ENCODE measurements at regions not wholly inside any gene's neighbourhood (a gene's known extent, or its start where the extent isn't known, plus 50 kb on each side); places are given as distances from the start of the nearest gene placed in this dataset.

DNA sequence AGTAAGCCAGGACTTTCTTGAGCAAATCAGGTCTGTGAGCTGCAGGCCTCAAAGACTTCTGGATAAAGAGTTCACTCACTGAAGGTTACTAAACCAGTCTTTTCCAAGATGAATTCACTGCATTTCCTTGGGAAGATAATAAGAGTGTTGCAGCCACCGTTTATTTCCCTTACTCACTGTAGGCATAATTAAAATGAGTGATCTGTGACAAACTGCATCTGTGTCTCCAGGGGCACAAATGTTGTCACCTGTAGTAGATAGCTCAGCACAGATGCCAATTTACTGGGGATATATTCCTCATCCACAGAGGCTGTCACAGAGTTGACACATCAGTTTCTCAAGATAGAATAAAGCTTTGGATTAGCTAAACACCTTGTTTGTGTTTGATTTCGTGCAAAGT is 580.2 kb downstream of the SPRY1 start:
- no peaks in the 10 kb centered on the region for H3K27me3 ChIP-seq
- no peak for DNase-seq (ENCODE audit: low spot score in 2 of 2)
- H3K27ac ChIP-seq: no peak overlapping the region
- WGBS: 61% methylated on average over 2 of the region's 2 CpGs
- TF ChIP-seq POLR2AphosphoS5 (IDR thresholded peaks at IDR 0.05): no peak
- TF ChIP-seq CTCF (IDR thresholded peaks at IDR 0.05): no peak
- no peak for TF ChIP-seq EP300 (IDR thresholded peaks at IDR 0.05)
- TF ChIP-seq POLR2A (IDR thresholded peaks at IDR 0.05): no peak
- peaks cover 24% of the 10 kb centered on the region for H3K4me1 ChIP-seq
- H3K36me3 ChIP-seq: no peaks in the 10 kb centered on the region
- H3K4me3 ChIP-seq: no peak overlapping the region
- no peaks in the 10 kb centered on the region for H3K9me3 ChIP-seq

DNA sequence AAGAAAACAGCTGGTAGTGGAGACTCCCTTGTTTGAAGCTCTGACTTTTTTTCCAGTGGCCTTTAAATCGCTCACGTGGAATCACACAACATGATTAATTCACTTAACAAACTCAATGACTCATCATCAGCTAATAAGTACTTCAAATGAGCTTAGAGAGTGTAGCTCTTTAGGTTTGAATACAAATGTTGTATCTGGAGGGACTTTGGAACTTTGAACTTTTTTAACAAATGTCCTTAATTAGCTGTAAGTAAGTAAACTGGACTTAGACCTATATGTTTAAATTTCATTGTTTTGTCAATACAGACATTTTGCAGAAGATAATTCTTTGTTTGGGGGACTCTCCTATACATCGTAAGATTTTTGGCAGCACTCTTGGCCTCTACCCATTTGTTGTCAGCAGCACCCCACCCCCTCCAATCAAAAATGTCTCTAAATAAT is 581.1 kb downstream of the SPRY1 start:
- no peaks in the 10 kb centered on the region for H3K36me3 ChIP-seq
- DNase-seq (ENCODE audit: low spot score in 2 of 2): no peak
- H3K4me1 ChIP-seq: peaks cover 24% of the 10 kb centered on the region
- H3K27ac ChIP-seq: peak overlapping the region; percentile 11
- no peak overlapping the region for H3K4me3 ChIP-seq
- no peak for TF ChIP-seq EP300 (IDR thresholded peaks at IDR 0.05)
- TF ChIP-seq POLR2A (IDR thresholded peaks at IDR 0.05): no peak
- TF ChIP-seq POLR2AphosphoS5 (IDR thresholded peaks at IDR 0.05): no peak
- no peak for TF ChIP-seq CTCF (IDR thresholded peaks at IDR 0.05)
- 50% methylated on average over 3 of the region's 3 CpGs for WGBS
- no peaks in the 10 kb centered on the region for H3K27me3 ChIP-seq
- no peaks in the 10 kb centered on the region for H3K9me3 ChIP-seq

DNA sequence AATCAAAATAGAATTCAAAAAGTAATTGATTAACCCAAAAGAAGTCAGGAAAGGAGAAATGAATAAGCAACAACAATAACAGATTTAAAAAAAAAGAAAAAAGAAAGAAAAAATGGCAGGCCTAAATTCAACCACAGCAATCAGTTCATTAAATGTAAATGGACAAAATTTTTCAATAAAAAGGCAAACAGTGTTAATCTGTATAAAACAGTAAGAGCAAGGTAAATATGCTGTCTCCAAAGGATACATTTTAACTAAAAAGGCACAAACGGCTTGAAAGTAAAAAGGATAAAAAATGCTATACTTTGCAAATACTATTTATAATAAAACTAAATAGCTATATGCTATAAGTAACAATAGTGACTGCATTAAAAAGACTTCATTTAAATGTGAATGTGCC is 582.0 kb downstream of the SPRY1 start:
- Histone ChIP-seq H3K4me3 (no peak overlapping the region), H3K36me3 (no peaks in the 10 kb centered on the region), H3K27ac (no peak overlapping the region), H3K9me3 (no peaks in the 10 kb centered on the region), H3K27me3 (no peaks in the 10 kb centered on the region), H3K4me1 (peaks cover 24% of the 10 kb centered on the region)
- no peak for TF ChIP-seq POLR2A (IDR thresholded peaks at IDR 0.05)
- TF ChIP-seq EP300 (IDR thresholded peaks at IDR 0.05): no peak
- no peak for TF ChIP-seq POLR2AphosphoS5 (IDR thresholded peaks at IDR 0.05)
- no peak for TF ChIP-seq CTCF (IDR thresholded peaks at IDR 0.05)
- WGBS: 94% methylated on average over 1 of the region's 1 CpG
- no peak for DNase-seq (ENCODE audit: low spot score in 2 of 2)

DNA sequence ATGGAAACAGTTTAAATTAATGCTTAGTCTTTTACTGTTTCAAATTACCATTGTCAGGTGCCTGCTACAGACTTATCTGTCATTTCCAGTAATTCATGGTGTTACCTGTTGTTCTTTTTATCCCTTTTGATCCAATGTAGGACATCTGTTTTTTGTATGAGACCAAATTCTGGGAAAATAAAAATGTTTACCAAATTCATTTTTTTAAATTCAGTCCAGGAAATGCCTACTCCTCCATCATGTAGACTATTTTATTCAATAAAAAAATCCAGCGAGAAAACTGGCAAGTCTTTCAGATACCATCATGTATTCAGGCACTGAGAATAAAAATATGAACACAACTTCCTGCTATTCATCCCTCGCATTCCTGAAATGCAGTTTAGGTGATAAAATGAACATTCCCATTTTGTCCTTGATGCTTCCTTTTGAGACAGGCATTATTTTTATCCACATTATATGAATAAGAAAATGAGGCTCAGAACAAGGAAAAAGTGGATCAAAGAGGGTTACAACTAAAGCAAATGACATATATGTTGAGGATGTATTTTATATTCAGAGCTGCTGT is 584.2 kb downstream of the SPRY1 start:
- WGBS: 89% methylated on average over 2 of the region's 2 CpGs
- TF ChIP-seq CTCF (IDR thresholded peaks at IDR 0.05) (no peak), POLR2AphosphoS5 (IDR thresholded peaks at IDR 0.05) (no peak), EP300 (IDR thresholded peaks at IDR 0.05) (no peak), POLR2A (IDR thresholded peaks at IDR 0.05) (no peak)
- no peak for DNase-seq (ENCODE audit: low spot score in 2 of 2)
- no peaks in the 10 kb centered on the region for H3K36me3 ChIP-seq
- H3K4me3 ChIP-seq: no peak overlapping the region
- H3K27me3 ChIP-seq: no peaks in the 10 kb centered on the region
- H3K9me3 ChIP-seq: no peaks in the 10 kb centered on the region
- H3K4me1 ChIP-seq: peaks cover 21% of the 10 kb centered on the region
- H3K27ac ChIP-seq: no peak overlapping the region

GRCh38 chr4:123984886-123985285 is 588.3 kb downstream of the SPRY1 start:
- H3K27ac ChIP-seq: no peak overlapping the region
- no peaks in the 10 kb centered on the region for H3K27me3 ChIP-seq
- 55% methylated on average over 3 of the region's 3 CpGs for WGBS
- DNase-seq (ENCODE audit: low spot score in 2 of 2): no peak
- no peaks in the 10 kb centered on the region for H3K9me3 ChIP-seq
- TF ChIP-seq POLR2AphosphoS5 (IDR thresholded peaks at IDR 0.05) (no peak), POLR2A (IDR thresholded peaks at IDR 0.05) (no peak), EP300 (IDR thresholded peaks at IDR 0.05) (no peak), CTCF (IDR thresholded peaks at IDR 0.05) (no peak)
- H3K36me3 ChIP-seq: no peaks in the 10 kb centered on the region
- no peak overlapping the region for H3K4me3 ChIP-seq
- peaks cover 14% of the 10 kb centered on the region for H3K4me1 ChIP-seq

Data from suprapubic skin (tissue), 4 donors.